IPS DF 4.7 (cell line): ENCODE measurements at regions not wholly inside any gene's neighbourhood (a gene's known extent, or its start where the extent isn't known, plus 50 kb on each side); places are given as distances from the start of the nearest gene placed in this dataset.
"Not testable (repeated sequence)": the region's sequence is repeated elsewhere in the genome, so short reads cannot be mapped to it uniquely, and the experiment has no call there.

Experiments
- DNase-seq: peaks from one replicate; pipeline ENCODE4 v3.0.0-alpha.2; 2013; ENCODE audit warnings: low spot score; ENCODE audit errors: extremely low read depth

- no peak for DNase-seq
These were observed 1088.6 kb upstream of the EPHA6 start for GRCh38 chr3:95725770-95726169.

DNA sequence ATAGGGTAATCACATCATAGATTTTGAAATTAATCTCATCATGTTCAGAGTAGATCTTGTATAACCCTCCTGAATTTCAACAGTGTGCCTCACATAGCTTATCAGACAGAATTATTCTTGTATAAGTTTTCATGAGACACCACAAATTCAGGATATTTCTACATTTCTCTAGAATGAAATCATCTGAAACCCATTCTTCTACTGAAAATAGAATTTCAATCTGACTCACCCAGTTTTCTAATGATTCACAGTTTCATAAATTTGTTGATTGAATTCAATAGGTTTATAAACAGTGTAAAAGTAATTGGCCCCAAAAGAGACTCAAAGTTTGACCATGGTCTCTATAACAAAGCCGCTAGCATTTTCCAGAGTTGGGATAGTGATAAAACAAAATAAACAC is 1082.6 kb upstream of the EPHA6 start:
- DNase-seq = no peak

- no peak for DNase-seq
These were observed 1081.1 kb upstream of the EPHA6 start for GRCh38 chr3:95733336-95733735.

- no peak for DNase-seq
These were observed 1076.3 kb upstream of the EPHA6 start for GRCh38 chr3:95738045-95738444.

DNA sequence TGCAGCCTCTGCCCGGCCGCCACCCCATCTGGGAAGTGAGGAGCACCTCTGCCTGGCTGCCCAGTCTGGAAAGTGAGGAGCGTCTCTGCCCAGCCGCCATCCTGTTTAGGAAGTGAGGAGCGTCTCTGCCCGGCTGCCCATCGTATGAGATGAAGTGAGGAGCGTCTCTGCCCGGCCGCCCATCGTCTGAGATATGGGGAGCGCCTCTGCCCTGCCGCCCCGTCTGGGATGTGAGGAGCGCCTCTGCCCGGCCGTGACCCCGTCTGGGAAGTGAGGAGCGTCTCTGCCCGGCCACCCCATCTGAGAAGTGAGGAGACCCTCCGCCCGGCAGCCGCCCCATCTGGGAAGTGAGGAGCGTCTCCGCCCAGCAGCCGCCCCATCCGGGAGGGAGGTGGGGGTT is 1069.5 kb upstream of the EPHA6 start:
- DNase-seq = not testable (repeated sequence)

DNA sequence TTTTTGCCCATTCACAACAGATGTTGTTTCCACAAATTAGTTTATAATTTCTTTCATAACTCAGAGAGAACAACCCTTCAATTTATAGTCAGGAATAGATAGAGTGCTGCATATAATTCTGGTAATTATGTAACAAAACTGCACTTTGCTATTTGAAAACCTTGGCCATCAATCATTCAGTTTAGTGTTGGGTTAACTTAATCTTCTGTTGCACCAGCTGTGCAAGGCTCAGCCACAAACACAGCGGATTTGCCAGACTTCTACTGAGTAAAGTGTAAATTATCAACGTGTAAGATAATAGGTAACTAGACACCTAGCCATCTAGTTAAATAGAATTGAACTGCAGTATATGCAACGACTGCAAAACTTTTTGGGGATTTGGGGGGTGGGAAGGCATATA is 1064.3 kb upstream of the EPHA6 start:
- no peak for DNase-seq

GRCh38 chr3:95751509-95751908 is 1062.9 kb upstream of the EPHA6 start:
- no peak for DNase-seq

DNA sequence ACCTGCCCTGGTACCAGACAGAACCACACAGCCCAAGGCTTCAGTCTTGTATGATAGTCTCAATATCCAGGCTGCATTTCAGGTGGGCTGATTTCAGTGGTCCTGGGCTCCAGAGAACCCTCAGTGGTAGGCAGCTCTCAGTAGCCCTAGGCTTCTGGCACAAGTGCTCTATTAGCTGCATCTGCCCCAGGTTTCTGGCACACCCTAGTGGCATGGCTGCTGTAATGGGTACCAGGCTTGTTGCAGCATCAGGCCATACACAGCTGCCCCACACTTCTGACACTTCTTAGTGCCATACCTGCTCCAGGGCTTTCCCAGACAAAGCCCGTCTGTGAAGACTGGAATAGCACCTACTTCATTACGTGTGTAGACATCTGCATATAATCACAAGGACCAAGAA is 1062.2 kb upstream of the EPHA6 start:
- DNase-seq = no peak

- no peak for DNase-seq
These were observed 1055.7 kb upstream of the EPHA6 start for GRCh38 chr3:95758707-95759106.

GRCh38 chr3:95759614-95760301 is 1054.6 kb upstream of the EPHA6 start:
- no peak for DNase-seq

- no peak for DNase-seq
These were observed 1038.8 kb upstream of the EPHA6 start for GRCh38 chr3:95775486-95776094.

- no peak for DNase-seq
These were observed 1032.8 kb upstream of the EPHA6 start for GRCh38 chr3:95781598-95781997.

DNA sequence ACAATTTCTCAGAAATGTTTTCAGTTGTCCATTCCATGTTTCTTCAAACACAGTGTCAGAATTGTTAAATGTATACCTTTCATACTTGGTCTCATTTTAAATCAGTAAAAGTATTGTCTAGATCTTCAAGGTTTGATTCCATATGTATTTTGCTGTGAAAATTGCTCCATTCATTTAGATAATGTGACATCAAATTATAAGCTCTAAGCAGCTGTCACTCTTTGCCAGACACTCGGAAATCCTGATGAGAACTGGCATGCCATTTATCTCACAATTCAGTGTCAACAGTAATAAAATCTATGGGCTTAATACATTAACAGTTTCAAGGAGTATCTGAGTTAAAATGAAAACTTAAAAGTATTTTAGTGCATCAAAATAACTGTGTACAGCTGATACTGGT is 1025.3 kb upstream of the EPHA6 start:
- no peak for DNase-seq

- no peak for DNase-seq
These were observed 1017.3 kb upstream of the EPHA6 start for GRCh38 chr3:95797081-95797480.

DNA sequence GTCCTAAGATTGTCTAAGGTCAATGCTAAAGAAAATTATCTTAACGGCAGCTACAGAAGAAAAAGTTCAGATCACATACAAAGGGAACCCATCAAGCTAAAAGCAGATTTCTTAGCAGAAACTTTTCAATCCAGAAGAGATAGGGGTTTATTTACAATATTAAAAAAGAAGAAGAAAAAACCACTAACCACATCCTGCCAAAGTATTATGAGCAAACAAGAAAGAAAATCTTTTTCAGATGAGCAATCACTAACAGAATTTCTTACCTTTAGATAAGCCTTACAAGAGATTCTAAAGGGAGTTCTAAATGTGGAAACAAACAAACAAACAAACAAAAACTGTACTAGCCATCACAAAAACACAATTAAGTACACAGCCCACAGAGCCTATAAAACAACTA is 1015.8 kb upstream of the EPHA6 start:
- DNase-seq = no peak

DNA sequence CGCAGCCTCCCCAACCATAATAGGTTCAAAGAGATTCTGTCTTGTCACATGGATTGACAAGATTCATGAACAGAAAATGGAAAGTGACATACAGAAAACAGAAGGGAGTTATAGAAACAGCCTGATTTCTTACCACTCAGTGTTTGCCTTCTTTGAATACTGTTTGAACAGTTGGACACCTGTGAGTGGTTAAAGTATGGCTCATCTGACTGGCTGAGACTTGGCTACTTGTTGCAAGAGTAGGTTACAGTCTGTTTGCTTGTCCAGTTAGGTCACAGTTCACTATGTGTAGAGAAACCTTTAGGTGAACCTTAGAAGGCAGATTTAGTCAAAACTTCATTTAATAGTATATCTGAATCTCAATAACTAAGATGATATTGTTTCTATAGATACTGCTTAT is 1003.9 kb upstream of the EPHA6 start:
- no peak for DNase-seq

- no peak for DNase-seq
These were observed 1001.1 kb upstream of the EPHA6 start for GRCh38 chr3:95813244-95813643.

DNA sequence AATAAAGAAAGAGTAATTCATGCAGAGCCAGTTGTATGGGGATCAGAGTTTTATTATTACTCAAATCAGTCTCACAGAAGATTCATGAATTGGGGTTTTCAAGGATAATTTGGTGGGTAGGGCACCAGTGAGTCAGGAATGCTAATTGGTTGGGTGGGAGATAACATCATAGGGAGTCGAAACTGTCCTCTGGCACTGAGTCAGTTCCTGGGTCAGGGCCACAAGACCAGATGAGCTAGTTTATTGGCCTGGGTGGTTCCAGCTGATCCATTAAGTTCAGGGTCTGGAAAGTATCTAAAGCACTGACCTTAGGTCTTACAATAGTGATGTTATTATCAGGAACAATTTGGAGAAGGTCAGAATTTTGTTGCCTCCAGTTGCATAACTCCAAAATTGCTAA is 998.6 kb upstream of the EPHA6 start:
- DNase-seq = no peak

GRCh38 chr3:95826419-95826818 is 988.0 kb upstream of the EPHA6 start:
- DNase-seq = no peak

DNA sequence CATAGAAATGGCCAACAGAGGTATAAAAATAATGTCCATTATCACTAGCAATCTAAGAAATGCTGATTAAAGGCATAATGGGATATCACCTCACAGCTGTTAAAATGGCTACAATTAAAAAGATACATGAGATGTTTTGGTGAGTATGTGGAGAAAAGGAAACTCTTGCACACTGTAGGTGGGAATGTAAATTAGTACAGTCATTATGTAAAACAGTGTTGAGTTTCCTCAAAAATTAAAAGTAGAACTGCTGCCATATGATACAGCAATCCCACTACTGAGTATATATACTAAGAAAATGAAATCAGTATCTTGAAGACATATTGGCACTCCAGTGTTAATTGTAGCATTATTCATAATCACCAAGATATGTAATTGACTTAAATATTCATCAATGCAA is 982.2 kb upstream of the EPHA6 start:
- no peak for DNase-seq

- not testable (repeated sequence) for DNase-seq
These were observed 953.8 kb upstream of the EPHA6 start for GRCh38 chr3:95860628-95861027.

- DNase-seq = no peak
These were observed 930.6 kb upstream of the EPHA6 start for GRCh38 chr3:95883801-95884200.

DNA sequence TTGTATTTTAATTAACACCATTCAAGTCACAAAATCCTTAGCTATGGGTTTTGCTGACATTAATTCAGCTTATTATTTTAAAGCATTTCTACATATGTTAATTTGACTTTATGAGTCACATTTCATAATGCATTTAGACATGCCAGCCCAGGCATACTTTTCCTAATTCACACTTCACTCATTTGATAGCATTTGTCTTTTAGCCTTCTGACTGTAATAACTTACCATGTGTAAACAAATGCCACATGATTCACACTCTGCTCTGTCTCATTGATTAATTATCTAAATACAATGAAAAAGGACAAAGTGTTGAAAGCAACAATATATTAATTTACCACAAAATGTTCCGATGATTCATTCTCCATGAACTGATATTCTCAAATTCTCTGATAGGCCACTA is 927.8 kb upstream of the EPHA6 start:
- no peak for DNase-seq
